ENCODE measurements at regions not wholly inside any gene's neighbourhood (a gene's known extent, or its start where the extent isn't known, plus 50 kb on each side); places are given as distances from the start of the nearest gene placed in this dataset.

GRCh38 chr2:238594796-238595749 lies 168.3 kb downstream of the ASB1 start:
- TF ChIP-seq, protein P1, sequence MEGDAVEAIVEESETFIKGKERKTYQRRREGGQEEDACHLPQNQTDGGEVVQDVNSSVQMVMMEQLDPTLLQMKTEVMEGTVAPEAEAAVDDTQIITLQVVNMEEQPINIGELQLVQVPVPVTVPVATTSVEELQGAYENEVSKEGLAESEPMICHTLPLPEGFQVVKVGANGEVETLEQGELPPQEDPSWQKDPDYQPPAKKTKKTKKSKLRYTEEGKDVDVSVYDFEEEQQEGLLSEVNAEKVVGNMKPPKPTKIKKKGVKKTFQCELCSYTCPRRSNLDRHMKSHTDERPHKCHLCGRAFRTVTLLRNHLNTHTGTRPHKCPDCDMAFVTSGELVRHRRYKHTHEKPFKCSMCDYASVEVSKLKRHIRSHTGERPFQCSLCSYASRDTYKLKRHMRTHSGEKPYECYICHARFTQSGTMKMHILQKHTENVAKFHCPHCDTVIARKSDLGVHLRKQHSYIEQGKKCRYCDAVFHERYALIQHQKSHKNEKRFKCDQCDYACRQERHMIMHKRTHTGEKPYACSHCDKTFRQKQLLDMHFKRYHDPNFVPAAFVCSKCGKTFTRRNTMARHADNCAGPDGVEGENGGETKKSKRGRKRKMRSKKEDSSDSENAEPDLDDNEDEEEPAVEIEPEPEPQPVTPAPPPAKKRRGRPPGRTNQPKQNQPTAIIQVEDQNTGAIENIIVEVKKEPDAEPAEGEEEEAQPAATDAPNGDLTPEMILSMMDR (IDR thresholded peaks at IDR 0.05 in 4 of 5, conservative IDR thresholded peaks at IDR 0.05 in 1 of 5) = no peak
- TF ChIP-seq POLR2A (IDR thresholded peaks at IDR 0.05) = no peak
- Histone ChIP-seq H3K9me3 (no peaks in the 10 kb centered on the region), H3K4me1 (peaks cover 15 to 21% of the 10 kb centered on the region in 2 donors), H3K27ac (peak overlapping the region in 1 of 4 donors; percentile 77), H3K27me3 (no peaks in the 10 kb centered on the region), H3K36me3 (no peaks in the 10 kb centered on the region), H3K4me3 (no peak overlapping the region)
- in situ Hi-C loops (cut with MboI; ENCODE audit: low sequenced_read_pairs in 4 of 4) (no loop called here), intact Hi-C loops (cut with DNase I; ENCODE audit: low total_unique reads) (loop anchor here (2.0 to 5.0 kb wide), 2 partner anchors 64 to 203 kb away; no protein-coding TSS in a partner anchor)
- no peak for DNase-seq
- no peak for ATAC-seq

- Histone ChIP-seq H3K4me1 (peaks cover 17 to 25% of the 10 kb centered on the region in 2 donors), H3K36me3 (no peaks in the 10 kb centered on the region), H3K4me3 (no peak overlapping the region), H3K27me3 (no peaks in the 10 kb centered on the region), H3K9me3 (no peaks in the 10 kb centered on the region), H3K27ac (peak overlapping the region; percentile 67 to 86 (median 76))
- ATAC-seq (no peak), DNase-seq (no peak)
- intact Hi-C loops (cut with DNase I; ENCODE audit: low total_unique reads) (loop anchor here (2.0 to 5.0 kb wide), 2 partner anchors 63 to 204 kb away; no protein-coding TSS in a partner anchor), in situ Hi-C loops (cut with MboI; ENCODE audit: low sequenced_read_pairs in 4 of 4) (no loop called here)
- no peak for TF ChIP-seq POLR2A (IDR thresholded peaks at IDR 0.05)
- TF ChIP-seq, protein P1 (IDR thresholded peaks at IDR 0.05 in 4 of 5, conservative IDR thresholded peaks at IDR 0.05 in 1 of 5) = no peak
Measured at GRCh38 chr2:238595750-238596570, 169.2 kb downstream of the ASB1 start.

DNA sequence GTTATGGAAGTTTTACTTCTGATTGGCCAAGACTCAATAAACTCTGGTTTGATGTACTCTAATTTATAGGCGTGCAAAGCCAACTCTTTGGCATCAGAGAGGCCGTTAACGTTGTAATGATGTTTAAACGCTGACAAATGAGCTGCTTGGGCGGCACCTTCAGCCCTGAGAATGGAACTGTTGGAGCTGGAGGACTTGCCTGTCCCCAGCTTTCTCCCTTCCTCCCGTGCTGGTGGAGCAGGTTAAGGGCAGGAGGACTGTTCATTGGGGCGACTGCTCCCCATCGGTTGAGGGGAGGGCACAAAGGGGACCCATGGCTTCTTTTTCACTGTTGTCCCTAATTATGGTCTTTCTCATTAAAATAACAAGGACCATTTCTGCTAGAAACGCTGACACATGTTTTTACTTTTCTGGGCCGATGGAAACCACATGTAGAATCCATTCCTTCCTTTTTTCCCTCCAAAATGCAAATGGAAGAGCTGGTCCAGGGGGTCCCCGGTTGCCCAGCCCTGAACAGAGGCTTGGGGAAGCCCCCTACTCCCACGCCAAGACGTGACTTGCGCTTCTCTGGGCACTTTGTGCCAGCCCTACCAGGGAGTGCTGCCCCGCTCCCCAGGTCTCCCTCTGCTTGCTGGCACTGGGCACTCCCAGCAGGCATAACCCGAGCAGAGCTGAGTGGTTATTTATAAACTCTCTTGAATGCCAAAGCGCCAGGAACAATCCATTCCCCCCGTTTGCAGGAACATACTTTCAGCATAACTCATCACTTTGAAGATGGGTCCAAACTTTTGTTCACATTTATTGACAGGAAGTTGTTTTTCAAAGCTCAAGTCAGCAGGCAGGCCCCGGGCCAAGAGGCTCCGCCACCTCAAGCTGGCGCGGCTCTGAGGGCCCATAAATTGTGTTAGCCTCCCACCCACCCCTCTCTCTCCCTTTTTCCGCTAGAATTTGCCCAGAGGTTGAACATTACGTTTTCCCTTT lies 170.1 kb downstream of the ASB1 start:
- Histone ChIP-seq H3K27me3 (no peaks in the 10 kb centered on the region), H3K4me1 (peaks cover 23 to 34% of the 10 kb centered on the region in 2 donors), H3K27ac (peak overlapping the region; percentile 67 to 86 (median 76)), H3K4me3 (peak overlapping the region in 2 of 4 donors; percentile 21 to 28), H3K36me3 (no peaks in the 10 kb centered on the region), H3K9me3 (no peaks in the 10 kb centered on the region)
- peak; percentile 71 to 77 for DNase-seq
- peak; percentile 27 to 33 for TF ChIP-seq POLR2A (IDR thresholded peaks at IDR 0.05)
- TF ChIP-seq, protein P1 (IDR thresholded peaks at IDR 0.05 in 4 of 5, conservative IDR thresholded peaks at IDR 0.05 in 1 of 5) = no peak
- ATAC-seq = peak; percentile 86 to 87
- intact Hi-C loops (cut with DNase I; ENCODE audit: low total_unique reads) = loop anchor here (5.0 kb wide), 1 partner anchor 205 kb away; no protein-coding TSS in a partner anchor
- in situ Hi-C loops (cut with MboI; ENCODE audit: low sequenced_read_pairs in 4 of 4) = no loop called here
